PC-9 (cell line): ENCODE measurements at regions not wholly inside any gene's neighbourhood (a gene's known extent, or its start where the extent isn't known, plus 50 kb on each side); places are given as distances from the start of the nearest gene placed in this dataset.

Experiments
- BruUV-seq: library from RNA; stranded (reverse); fragments of 400-500 nt; replicated peaks from 2 replicates; lab custom pipeline; 2021; lab: Mats Ljungman, UMichigan
- CTCF ChIA-PET: fragments of 300-600 bp; sonication (Branson Sonifier 250); formaldehyde crosslinking; loops from one replicate; lab custom pipeline; 2022; ENCODE audit warnings: antibody characterized with exemption; lab: Charles Lee
- POLR2A ChIA-PET: fragments of 300-600 bp; sonication (Branson Sonifier 250); formaldehyde crosslinking; loops from one replicate; lab custom pipeline; 2022; ENCODE audit warnings: antibody characterized with exemption; ENCODE audit not compliant: unreplicated experiment; lab: Charles Lee
- DNase-seq, 2 experiments: peaks; one replicate each; pipeline versions ENCODE4 v3.0.0 to v3.0.0-alpha.2; 2015 to 2022; ENCODE audit warnings: mixed read lengths in 1 of 2
- H2AFZ ChIP-seq: fragments of 200-600 bp; sonication (generic); 2 replicates; pipeline ENCODE4 v1.8.1; 2017; ENCODE audit warnings: antibody characterized with exemption
- H3F3A ChIP-seq: fragments of 200-600 bp; sonication (generic); 2 replicates; pipeline ENCODE4 v1.8.1; 2017; ENCODE audit warnings: antibody characterized with exemption, mild to moderate bottlenecking, low read depth; ENCODE audit not compliant: insufficient read depth
- H3K27ac ChIP-seq: fragments of 200-600 bp; sonication (generic); 2 replicates; pipeline ENCODE4 v1.6.1; 2016; ENCODE audit warnings: mixed run types
- H3K27me3 ChIP-seq: fragments of 200-600 bp; sonication (generic); 2 replicates; pipeline ENCODE4 v1.6.1; 2016; ENCODE audit warnings: low read depth, mixed run types; ENCODE audit not compliant: insufficient read depth
- H3K36me3 ChIP-seq: fragments of 200-600 bp; sonication (generic); 2 replicates; pipeline ENCODE4 v1.6.1; 2016; ENCODE audit warnings: low read depth, mixed run types
- H3K4me1 ChIP-seq: fragments of 200-600 bp; sonication (generic); replicated peaks from 2 replicates; pipeline ENCODE4 v1.6.1; 2016; ENCODE audit warnings: mixed run types; ENCODE audit not compliant: insufficient read depth
- H3K4me2 ChIP-seq: fragments of 200-600 bp; sonication (generic); 2 replicates; pipeline ENCODE4 v1.6.1; 2017; ENCODE audit warnings: mixed run types
- H3K4me3 ChIP-seq: fragments of 200-600 bp; sonication (generic); 2 replicates; pipeline ENCODE4 v1.6.1; 2016; ENCODE audit warnings: mixed run types
- H3K79me2 ChIP-seq: fragments of 200-600 bp; sonication (generic); 2 replicates; pipeline ENCODE4 v1.6.1; 2017; ENCODE audit warnings: low read depth, mixed run types
- H3K9me2 ChIP-seq: fragments of 200-600 bp; sonication (generic); 2 replicates; pipeline ENCODE4 v1.8.1; 2017; ENCODE audit warnings: mild to moderate bottlenecking; ENCODE audit not compliant: insufficient read depth
- H3K9me3 ChIP-seq: fragments of 200-600 bp; sonication (generic); 2 replicates; pipeline ENCODE4 v1.8.1; 2016; ENCODE audit warnings: low read depth; ENCODE audit not compliant: insufficient read depth
- H4K20me1 ChIP-seq: fragments of 200-600 bp; sonication (generic); 2 replicates; pipeline ENCODE4 v1.8.1; 2017; ENCODE audit not compliant: insufficient read depth
- CTCF ChIP-seq: fragments of 200-600 bp; sonication (generic); conservative IDR thresholded peaks from 2 replicates; pipeline ENCODE4 v1.6.1; 2017; ENCODE audit warnings: mixed run types, antibody characterized with exemption, mild to moderate bottlenecking, moderate library complexity
- EZH2 ChIP-seq: fragments of 200-600 bp; sonication (generic); IDR thresholded peaks from 2 replicates; pipeline ENCODE4 v1.8.0; 2017; ENCODE audit warnings: antibody characterized with exemption, low read depth
- intact Hi-C: fragments of 100-400 bp; cut with micrococcal nuclease; formaldehyde crosslinking; loops from one replicate; pipeline ENCODE4 v1.10.0; 2022; ENCODE audit not compliant: unreplicated experiment

- Histone ChIP-seq H3K27ac (no peak overlapping the region), H4K20me1 (no peaks in the 10 kb centered on the region), H3K4me1 (no peaks in the 10 kb centered on the region), H3K4me3 (no peak overlapping the region), H3K9me3 (no peaks in the 10 kb centered on the region), H3K36me3 (no peaks in the 10 kb centered on the region), H3F3A (no peaks in the 10 kb centered on the region), H3K27me3 (no peaks in the 10 kb centered on the region), H3K79me2 (no peaks in the 10 kb centered on the region), H3K9me2 (no peaks in the 10 kb centered on the region), H3K4me2 (no peak overlapping the region), H2AFZ (no peak overlapping the region)
- BruUV-seq, result no TSS peak
- intact Hi-C loops, result no loop called here
- ChIA-PET POLR2A (no interaction called here), CTCF (no interaction called here)
- TF ChIP-seq EZH2 (no peak), CTCF (no peak)
- DNase-seq, result no peak
Observed at GRCh38 chr7:144892761-144893160, 56.9 kb upstream of the TPK1 start.
